ENCODE measurements at regions not wholly inside any gene's neighbourhood (a gene's known extent, or its start where the extent isn't known, plus 50 kb on each side); places are given as distances from the start of the nearest gene placed in this dataset.
A peak's percentile ranks its signal among the peaks of the same experiment; 100 is the strongest.

GRCh38 chr1:11373895-11374747 is 101.1 kb downstream of the UBIAD1 start:
- WGBS, 2 donors (ENCODE audit: extremely low coverage in 2 of 2, insufficient read length in 2 of 2, insufficient replicate concordance in 1 of 2), result no CpG with 5 or more reads among the region's 5 CpGs
- H4K8ac ChIP-seq (ENCODE audit: low read depth, low read length), result no peak overlapping the region
- peaks cover 0 to 5% (median 4%) of the 10 kb centered on the region in 3 experiments for H3K27me3 ChIP-seq (ENCODE audit: control insufficient read depth in 3 of 3, insufficient read depth in 3 of 3, low read depth in 1 of 3, low read length in 3 of 3)

GRCh38 chr1:11374748-11375110 is 101.7 kb downstream of the UBIAD1 start:
- Histone ChIP-seq H3K9me3 (replicated peaks in 1 of 2; ENCODE audit: control insufficient read depth in 2 of 2, insufficient read depth in 1 of 2, low read depth in 1 of 2, low read length in 2 of 2) (peaks cover 0 to 8% of the 10 kb centered on the region in 2 donors), H2BK5ac (ENCODE audit: low read length) (no peak overlapping the region), H4K8ac (ENCODE audit: low read depth, low read length) (no peak overlapping the region), H2AK5ac (ENCODE audit: low read depth, low read length) (no peak overlapping the region), H3K18ac (ENCODE audit: low read length) (no peak overlapping the region), H2BK12ac (ENCODE audit: low read length) (no peak overlapping the region), H3K27ac (replicated peaks; ENCODE audit: low read length) (no peak overlapping the region), H2AFZ (ENCODE audit: low read length) (no peak overlapping the region), H3K4me2 (ENCODE audit: insufficient read depth, low read length, poor library complexity, severe bottlenecking) (no peak overlapping the region), H3K4me1 (ENCODE audit: control insufficient read depth in 2 of 2, insufficient read depth in 1 of 2, low read depth in 1 of 2, low read length in 2 of 2) (peaks cover 0 to 9% of the 10 kb centered on the region in 2 donors), H3K4ac (ENCODE audit: low read length) (no peak overlapping the region), H3K36me3 (replicated peaks in 1 of 2; ENCODE audit: control insufficient read depth in 2 of 2, insufficient read depth in 2 of 2, low read length in 2 of 2) (peaks cover 0 to 2% of the 10 kb centered on the region in 2 donors), H3K4me3 (ENCODE audit: low read length in 2 of 2) (no peak overlapping the region), H2BK15ac (ENCODE audit: low read length) (no peak overlapping the region), H3K23ac (ENCODE audit: low read depth, low read length, poor library complexity) (no peak overlapping the region), H4K91ac (ENCODE audit: low read depth, low read length, poor library complexity) (no peak overlapping the region), H3K79me1 (ENCODE audit: low read depth, low read length) (peaks cover 4% of the 10 kb centered on the region), H2BK120ac (ENCODE audit: low read depth, low read length) (no peak overlapping the region), H3K9ac (ENCODE audit: low read depth, low read length, poor library complexity) (no peak overlapping the region), H3K27me3 (ENCODE audit: control insufficient read depth in 3 of 3, insufficient read depth in 3 of 3, low read depth in 1 of 3, low read length in 3 of 3) (peaks cover 0 to 8% (median 5%) of the 10 kb centered on the region in 3 experiments), H3K14ac (ENCODE audit: low read length) (no peak overlapping the region)
- no peak for DNase-seq (ENCODE audit: low spot score)
- WGBS, 2 donors (ENCODE audit: extremely low coverage in 2 of 2, insufficient read length in 2 of 2, insufficient replicate concordance in 1 of 2), result no CpG with 5 or more reads among the region's 5 CpGs

More at GRCh38 chr1:11373895-11374747, 101.1 kb downstream of the UBIAD1 start:
- DNase-seq (ENCODE audit: low spot score), result no peak
- peak overlapping the region; percentile 91 for H3K9ac ChIP-seq (ENCODE audit: low read depth, low read length, poor library complexity)
- H2AFZ ChIP-seq (ENCODE audit: low read length), result no peak overlapping the region
- H3K36me3 ChIP-seq (replicated peaks in 1 of 2; ENCODE audit: control insufficient read depth in 2 of 2, insufficient read depth in 2 of 2, low read length in 2 of 2), result peaks cover 0 to 2% of the 10 kb centered on the region in 2 donors
- no peak overlapping the region for H2AK5ac ChIP-seq (ENCODE audit: low read depth, low read length)
- H3K27ac ChIP-seq (replicated peaks; ENCODE audit: low read length), result no peak overlapping the region
- peak overlapping the region; percentile 89 for H4K91ac ChIP-seq (ENCODE audit: low read depth, low read length, poor library complexity)
- no peak overlapping the region for H2BK120ac ChIP-seq (ENCODE audit: low read depth, low read length)
- H3K14ac ChIP-seq (ENCODE audit: low read length), result peak overlapping the region; percentile 60
- H2BK12ac ChIP-seq (ENCODE audit: low read length), result peak overlapping the region; percentile 68
- H3K18ac ChIP-seq (ENCODE audit: low read length), result no peak overlapping the region
- peak overlapping the region; percentile 17 for H3K4ac ChIP-seq (ENCODE audit: low read length)
- no peak overlapping the region for H2BK15ac ChIP-seq (ENCODE audit: low read length)
- H3K4me1 ChIP-seq (ENCODE audit: control insufficient read depth in 2 of 2, insufficient read depth in 1 of 2, low read depth in 1 of 2, low read length in 2 of 2), result peaks cover 0 to 9% of the 10 kb centered on the region in 2 donors
- H3K4me3 ChIP-seq (ENCODE audit: low read length in 2 of 2), result peak overlapping the region in 1 of 2 donors; percentile 66
- no peak overlapping the region for H3K4me2 ChIP-seq (ENCODE audit: insufficient read depth, low read length, poor library complexity, severe bottlenecking)
- peak overlapping the region; percentile 95 for H3K23ac ChIP-seq (ENCODE audit: low read depth, low read length, poor library complexity)
- H3K9me3 ChIP-seq (replicated peaks in 1 of 2; ENCODE audit: control insufficient read depth in 2 of 2, insufficient read depth in 1 of 2, low read depth in 1 of 2, low read length in 2 of 2), result peaks cover 0 to 8% of the 10 kb centered on the region in 2 donors
- peaks cover 4% of the 10 kb centered on the region for H3K79me1 ChIP-seq (ENCODE audit: low read depth, low read length)
- no peak overlapping the region for H2BK5ac ChIP-seq (ENCODE audit: low read length)

GRCh38 chr1:11377001-11377583 is 101.9 kb upstream of the DISP3 start:
- H2AK5ac ChIP-seq (ENCODE audit: low read depth, low read length), result no peak overlapping the region
- no peak for DNase-seq (ENCODE audit: low spot score)
- no CpG with 5 or more reads among the region's 9 CpGs for WGBS, 2 donors (ENCODE audit: extremely low coverage in 2 of 2, insufficient read length in 2 of 2, insufficient replicate concordance in 1 of 2)
- H4K8ac ChIP-seq (ENCODE audit: low read depth, low read length), result no peak overlapping the region
- H3K4me3 ChIP-seq (ENCODE audit: low read length in 2 of 2), result no peak overlapping the region
- no peak overlapping the region for H2BK15ac ChIP-seq (ENCODE audit: low read length)
- H2BK120ac ChIP-seq (ENCODE audit: low read depth, low read length), result no peak overlapping the region
- H3K4me2 ChIP-seq (ENCODE audit: insufficient read depth, low read length, poor library complexity, severe bottlenecking), result no peak overlapping the region
- H3K27me3 ChIP-seq (ENCODE audit: control insufficient read depth in 3 of 3, insufficient read depth in 3 of 3, low read depth in 1 of 3, low read length in 3 of 3), result peaks cover 0 to 14% (median 5%) of the 10 kb centered on the region in 3 experiments
- no peak overlapping the region for H3K23ac ChIP-seq (ENCODE audit: low read depth, low read length, poor library complexity)
- no peak overlapping the region for H3K9ac ChIP-seq (ENCODE audit: low read depth, low read length, poor library complexity)
- H4K91ac ChIP-seq (ENCODE audit: low read depth, low read length, poor library complexity), result no peak overlapping the region
- no peak overlapping the region for H3K27ac ChIP-seq (replicated peaks; ENCODE audit: low read length)
- H2AFZ ChIP-seq (ENCODE audit: low read length), result no peak overlapping the region
- peaks cover 4% of the 10 kb centered on the region for H3K79me1 ChIP-seq (ENCODE audit: low read depth, low read length)
- H2BK5ac ChIP-seq (ENCODE audit: low read length), result no peak overlapping the region
- peaks cover 0 to 9% of the 10 kb centered on the region in 2 donors for H3K4me1 ChIP-seq (ENCODE audit: control insufficient read depth in 2 of 2, insufficient read depth in 1 of 2, low read depth in 1 of 2, low read length in 2 of 2)
- H2BK12ac ChIP-seq (ENCODE audit: low read length), result no peak overlapping the region
- no peak overlapping the region for H3K14ac ChIP-seq (ENCODE audit: low read length)
- H3K9me3 ChIP-seq (replicated peaks in 1 of 2; ENCODE audit: control insufficient read depth in 2 of 2, insufficient read depth in 1 of 2, low read depth in 1 of 2, low read length in 2 of 2), result peaks cover 0 to 8% of the 10 kb centered on the region in 2 donors
- peaks cover 0 to 2% of the 10 kb centered on the region in 2 donors for H3K36me3 ChIP-seq (replicated peaks in 1 of 2; ENCODE audit: control insufficient read depth in 2 of 2, insufficient read depth in 2 of 2, low read length in 2 of 2)
- peak overlapping the region; percentile 20 for H3K18ac ChIP-seq (ENCODE audit: low read length)
- no peak overlapping the region for H3K4ac ChIP-seq (ENCODE audit: low read length)

GRCh38 chr1:11377954-11378353 is 101.0 kb upstream of the DISP3 start:
- Histone ChIP-seq H2BK5ac (ENCODE audit: low read length) (no peak overlapping the region), H2BK12ac (ENCODE audit: low read length) (no peak overlapping the region), H3K4me3 (ENCODE audit: low read length in 2 of 2) (no peak overlapping the region), H3K4me1 (ENCODE audit: control insufficient read depth in 2 of 2, insufficient read depth in 1 of 2, low read depth in 1 of 2, low read length in 2 of 2) (peaks cover 0 to 9% of the 10 kb centered on the region in 2 donors), H2AK5ac (ENCODE audit: low read depth, low read length) (no peak overlapping the region), H2AFZ (ENCODE audit: low read length) (no peak overlapping the region), H3K14ac (ENCODE audit: low read length) (no peak overlapping the region), H3K23ac (ENCODE audit: low read depth, low read length, poor library complexity) (no peak overlapping the region), H3K18ac (ENCODE audit: low read length) (no peak overlapping the region), H4K91ac (ENCODE audit: low read depth, low read length, poor library complexity) (no peak overlapping the region), H3K36me3 (replicated peaks in 1 of 2; ENCODE audit: control insufficient read depth in 2 of 2, insufficient read depth in 2 of 2, low read length in 2 of 2) (peaks cover 0 to 2% of the 10 kb centered on the region in 2 donors), H3K9me3 (replicated peaks in 1 of 2; ENCODE audit: control insufficient read depth in 2 of 2, insufficient read depth in 1 of 2, low read depth in 1 of 2, low read length in 2 of 2) (peaks cover 0 to 8% of the 10 kb centered on the region in 2 donors), H3K79me1 (ENCODE audit: low read depth, low read length) (peaks cover 4% of the 10 kb centered on the region), H3K27ac (replicated peaks; ENCODE audit: low read length) (no peak overlapping the region), H2BK15ac (ENCODE audit: low read length) (no peak overlapping the region), H2BK120ac (ENCODE audit: low read depth, low read length) (no peak overlapping the region), H3K4ac (ENCODE audit: low read length) (no peak overlapping the region), H3K27me3 (ENCODE audit: control insufficient read depth in 3 of 3, insufficient read depth in 3 of 3, low read depth in 1 of 3, low read length in 3 of 3) (peaks cover 0 to 14% (median 5%) of the 10 kb centered on the region in 3 experiments), H3K4me2 (ENCODE audit: insufficient read depth, low read length, poor library complexity, severe bottlenecking) (no peak overlapping the region), H4K8ac (ENCODE audit: low read depth, low read length) (no peak overlapping the region), H3K9ac (ENCODE audit: low read depth, low read length, poor library complexity) (no peak overlapping the region)
- no peak for DNase-seq (ENCODE audit: low spot score)
- WGBS, 2 donors (ENCODE audit: extremely low coverage in 2 of 2, insufficient read length in 2 of 2, insufficient replicate concordance in 1 of 2), result no CpG with 5 or more reads among the region's 4 CpGs

Measured in neuronal stem cell (in vitro differentiated cells).